Inflammatory macrophage treated with lipopolysaccharide for 1 hour (primary cell): ENCODE measurements at regions not wholly inside any gene's neighbourhood (a gene's known extent, or its start where the extent isn't known, plus 50 kb on each side); places are given as distances from the start of the nearest gene placed in this dataset.

ENCODE experiments used
- DNase-seq, 2 donors: peaks; one replicate each; pipeline ENCODE4 v3.0.0-alpha.2; 2020 to 2022

- DNase-seq = peak in 1 of 2 donors; percentile 7
Observed at GRCh38 chr18:46352520-46353250, 248.5 kb downstream of the HAUS1 start.

GRCh38 chr18:46353460-46353859, 249.3 kb downstream of the HAUS1 start:
- no peak for DNase-seq

GRCh38 chr18:46356278-46357033, 252.3 kb downstream of the HAUS1 start:
- no peak for DNase-seq

- no peak for DNase-seq
Observed at GRCh38 chr18:46360102-46360699, 256.0 kb downstream of the HAUS1 start.

DNA sequence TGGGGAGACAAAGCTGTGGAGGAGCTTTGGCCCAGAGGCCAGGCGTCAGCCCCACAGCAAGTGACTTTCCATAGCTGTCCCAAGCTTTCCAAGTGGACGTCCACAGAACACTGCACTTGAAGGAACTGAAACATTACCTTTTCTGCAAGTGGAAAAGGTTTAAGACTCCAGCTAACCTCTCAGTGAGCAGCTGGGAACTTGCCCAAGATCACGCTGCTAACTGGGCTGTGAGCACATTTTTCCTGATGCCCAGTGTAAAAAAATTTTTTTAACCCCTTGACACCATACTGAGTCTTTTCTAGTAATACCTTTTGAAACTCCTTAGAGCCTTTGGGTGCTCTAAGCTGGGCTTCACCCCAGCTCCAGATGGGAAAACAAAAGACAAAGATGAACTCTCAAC, 256.7 kb downstream of the HAUS1 start:
- DNase-seq = no peak

DNA sequence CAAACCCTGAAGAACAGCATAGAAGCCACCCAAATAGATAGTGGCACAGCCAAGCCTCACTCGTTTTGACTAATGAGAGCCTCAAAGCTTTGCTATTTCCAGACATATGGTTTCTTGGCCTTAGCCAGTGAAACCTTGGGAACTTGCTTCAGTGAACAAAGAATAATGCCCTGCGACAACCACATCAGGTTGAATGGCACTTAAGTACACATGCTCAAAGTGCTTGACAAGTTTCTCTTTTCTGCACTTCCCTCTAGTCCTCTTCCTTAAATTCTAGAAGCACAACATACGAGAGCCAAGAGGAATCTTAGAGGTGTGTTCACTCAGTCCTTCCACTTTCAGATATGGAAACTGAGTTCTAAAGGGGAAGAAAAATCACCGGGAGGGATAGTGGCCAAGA, 258.3 kb downstream of the HAUS1 start:
- no peak for DNase-seq

DNA sequence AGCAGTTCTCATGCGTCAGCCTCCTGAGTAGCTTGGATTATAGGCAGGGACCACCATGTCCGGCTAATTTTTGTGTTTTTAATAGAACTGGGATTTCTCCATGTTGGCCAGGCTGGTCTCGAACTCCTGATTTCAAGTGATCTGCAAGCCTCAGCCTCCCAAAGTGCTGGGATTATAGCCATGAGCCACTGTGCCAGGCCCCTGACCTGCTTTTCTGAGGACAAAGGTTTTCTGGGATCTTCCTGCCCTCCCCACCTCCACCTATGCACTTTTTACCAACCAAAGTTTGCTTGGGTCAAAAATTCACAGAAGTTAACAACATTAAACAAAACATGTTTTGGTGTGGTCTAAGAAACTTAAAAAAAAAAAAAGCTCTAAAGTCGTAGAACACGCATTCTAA, 259.9 kb downstream of the HAUS1 start:
- DNase-seq = no peak

DNA sequence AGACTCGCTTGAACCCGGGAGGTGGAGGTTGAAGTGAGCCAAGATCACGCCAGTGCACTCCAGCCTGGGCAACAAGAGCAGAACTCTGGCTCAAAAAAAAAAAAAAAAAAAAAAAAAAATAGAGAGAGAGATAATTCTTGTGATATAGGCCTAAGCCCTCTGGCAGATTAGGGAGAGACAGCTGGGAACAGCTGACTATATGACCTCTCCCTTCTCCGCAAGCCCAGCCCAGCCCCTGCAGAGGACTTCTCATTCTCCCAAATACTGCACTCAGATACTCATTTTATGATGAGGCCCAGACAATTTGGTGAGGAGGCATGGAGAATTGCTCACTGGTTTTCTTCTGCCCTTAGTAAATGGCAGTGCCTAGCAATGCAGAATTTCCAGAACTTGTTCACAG, 262.0 kb downstream of the HAUS1 start:
- no peak for DNase-seq

- DNase-seq = no peak
Observed at GRCh38 chr18:46366751-46367376, 262.7 kb downstream of the HAUS1 start.

DNA sequence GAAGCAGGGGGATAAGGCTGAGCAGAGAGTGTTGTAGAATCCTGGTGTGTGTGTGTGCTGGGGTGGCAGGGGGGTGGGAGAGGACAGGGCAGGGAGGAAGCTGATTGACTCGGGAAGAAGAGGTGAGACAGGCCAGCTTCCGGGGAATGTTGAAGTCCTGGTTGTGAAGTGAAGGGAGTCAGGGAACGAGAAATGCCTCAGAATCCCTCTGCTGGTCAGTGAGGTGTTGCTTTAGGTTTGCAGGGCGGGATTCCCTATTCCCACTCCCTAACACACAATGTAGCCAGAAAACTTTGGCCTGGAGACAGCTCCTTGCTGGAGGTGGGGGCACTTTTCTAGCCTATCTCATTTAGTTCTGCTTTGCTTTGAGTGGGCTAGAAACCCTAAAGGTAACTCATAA, 265.1 kb downstream of the HAUS1 start:
- DNase-seq = no peak

DNA sequence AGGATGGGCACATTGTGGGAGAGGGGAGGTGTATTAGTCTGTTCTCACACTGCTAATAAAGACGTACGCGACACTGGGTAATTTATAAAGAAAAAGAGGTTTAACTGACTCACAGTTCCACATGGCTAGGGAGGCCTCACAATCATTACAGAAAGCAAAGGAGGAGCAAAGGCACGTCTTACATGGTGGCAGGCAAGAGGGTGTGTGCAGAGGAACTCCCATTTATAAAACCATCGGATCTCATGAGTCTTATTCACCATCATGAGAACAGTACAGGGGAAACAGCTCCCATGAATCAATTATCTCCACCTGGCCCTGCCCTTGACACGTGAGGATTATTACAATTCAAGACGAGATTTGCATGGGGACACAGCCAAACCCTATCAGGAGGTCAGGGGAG, 266.7 kb downstream of the HAUS1 start:
- no peak for DNase-seq

DNA sequence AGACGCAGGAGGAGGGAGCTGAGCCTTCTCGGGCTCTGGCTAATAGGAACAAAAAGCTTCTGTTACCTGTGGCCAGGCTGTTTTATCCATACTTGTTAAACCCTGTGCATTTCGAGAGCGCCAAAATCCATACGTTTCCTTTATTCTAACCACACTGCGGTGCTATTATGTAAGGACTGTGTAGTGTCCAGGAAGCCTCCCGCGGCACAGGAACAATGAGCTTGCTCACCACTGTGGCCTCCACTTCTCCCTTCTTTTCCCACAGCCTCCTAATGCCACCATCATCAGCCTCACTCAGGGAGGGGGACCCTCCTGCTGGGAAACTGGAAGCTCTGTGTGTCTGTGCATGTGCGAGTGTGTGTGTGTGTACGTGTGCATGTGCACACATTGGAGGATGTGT, 268.5 kb downstream of the HAUS1 start:
- no peak for DNase-seq

DNA sequence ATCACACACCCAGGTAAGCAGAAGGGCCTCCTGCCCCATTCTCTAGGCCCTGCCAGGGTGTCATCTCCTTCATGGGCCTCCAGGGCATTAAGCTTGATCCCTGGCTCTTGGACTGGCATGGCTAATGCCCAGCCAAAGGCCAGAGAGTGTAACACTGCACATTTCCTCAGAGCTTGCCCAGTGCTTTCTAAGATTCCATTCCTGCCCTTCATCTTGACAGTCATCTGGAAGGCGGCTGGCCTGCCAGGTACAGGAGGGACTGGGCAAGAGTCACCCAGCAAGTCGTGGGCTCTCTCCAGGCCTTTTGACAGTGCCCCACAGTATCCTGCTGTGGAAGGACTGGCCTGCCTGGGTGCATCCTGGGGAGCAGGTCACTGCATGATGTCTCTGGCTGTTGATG, 268.9 kb downstream of the HAUS1 start:
- DNase-seq = no peak

DNA sequence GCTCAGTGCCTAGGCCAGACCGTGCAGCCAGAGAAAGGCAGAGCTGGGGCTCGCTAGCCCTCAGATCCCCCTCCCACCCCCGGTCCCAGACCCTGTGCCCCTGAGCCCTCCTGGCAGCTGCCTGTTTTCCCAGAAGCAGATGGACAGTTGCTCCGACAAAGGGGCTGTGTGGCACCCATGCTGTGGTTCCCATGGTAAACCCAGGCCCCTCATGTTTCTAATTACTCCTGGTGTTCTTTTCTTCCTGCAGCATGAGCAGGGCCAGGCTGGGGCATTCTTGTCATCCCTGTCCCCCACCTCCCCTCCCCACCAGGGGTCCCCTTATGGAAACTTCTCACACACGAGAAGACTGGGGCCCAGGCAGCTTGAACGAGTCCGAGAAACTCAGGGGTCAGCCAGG, 269.6 kb downstream of the HAUS1 start:
- no peak for DNase-seq

DNA sequence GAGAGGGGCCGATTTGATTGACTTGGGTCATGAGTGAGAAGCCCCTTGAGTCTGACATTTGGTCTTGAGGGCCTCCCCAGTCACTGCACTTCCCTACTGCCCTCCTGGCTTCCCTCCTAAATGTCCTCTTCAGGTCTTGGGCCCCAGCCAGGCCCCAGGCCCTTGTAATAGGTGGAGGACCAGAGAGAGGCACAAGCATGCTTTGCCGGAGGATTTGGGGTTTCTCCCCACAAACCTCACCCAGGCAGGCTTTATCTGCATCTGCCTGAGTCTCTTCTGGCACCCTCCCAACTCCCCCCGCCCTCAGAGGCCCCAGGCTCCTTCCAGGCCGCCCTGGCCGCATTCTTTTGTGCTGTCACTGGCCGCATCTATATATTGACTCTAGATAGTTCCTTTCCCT, 270.7 kb downstream of the HAUS1 start:
- DNase-seq = no peak

DNA sequence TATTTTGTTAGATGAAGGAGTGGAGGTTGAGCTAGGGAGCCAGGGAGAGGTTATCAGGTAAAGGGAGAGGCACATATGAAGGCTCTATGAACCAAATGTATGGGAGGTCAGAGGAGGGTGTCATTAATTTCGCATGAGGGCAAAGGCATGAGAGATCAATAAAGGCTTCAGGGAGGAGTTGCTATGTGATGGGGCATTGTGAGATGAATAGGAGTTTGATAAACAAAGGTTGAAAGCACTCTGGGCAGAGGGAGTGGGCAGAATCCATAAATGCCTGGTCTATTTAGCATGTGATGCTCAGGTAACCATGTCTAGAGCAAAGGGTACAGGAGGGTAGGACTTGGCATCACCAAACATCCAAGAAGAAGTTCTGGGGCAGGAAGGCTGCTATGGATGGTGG, 273.4 kb downstream of the HAUS1 start:
- DNase-seq = no peak

- DNase-seq = no peak
Observed at GRCh38 chr18:46378126-46378863, 274.1 kb downstream of the HAUS1 start.

DNA sequence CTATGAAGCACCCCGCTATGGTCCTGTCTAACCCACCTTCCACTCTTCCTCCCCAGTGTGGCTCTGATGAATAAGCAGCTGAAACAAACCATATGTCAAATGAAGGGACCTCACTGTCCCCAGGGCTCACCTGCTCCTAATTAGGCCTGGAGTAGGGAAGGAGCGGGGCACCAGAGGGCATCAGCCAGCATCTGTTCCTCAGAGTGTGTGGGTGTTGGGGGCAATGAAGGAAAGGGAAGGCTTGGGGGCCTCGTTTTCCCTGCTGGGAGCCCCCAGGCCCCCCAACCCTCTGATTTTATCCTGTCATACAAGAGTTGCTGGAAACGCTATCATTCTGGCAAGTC, 274.7 kb downstream of the HAUS1 start:
- DNase-seq = no peak

GRCh38 chr18:46379323-46379950, 275.3 kb downstream of the HAUS1 start:
- no peak for DNase-seq

- DNase-seq = no peak
Observed at GRCh38 chr18:46385124-46385523, 271.9 kb downstream of the LOXHD1 start.

DNA sequence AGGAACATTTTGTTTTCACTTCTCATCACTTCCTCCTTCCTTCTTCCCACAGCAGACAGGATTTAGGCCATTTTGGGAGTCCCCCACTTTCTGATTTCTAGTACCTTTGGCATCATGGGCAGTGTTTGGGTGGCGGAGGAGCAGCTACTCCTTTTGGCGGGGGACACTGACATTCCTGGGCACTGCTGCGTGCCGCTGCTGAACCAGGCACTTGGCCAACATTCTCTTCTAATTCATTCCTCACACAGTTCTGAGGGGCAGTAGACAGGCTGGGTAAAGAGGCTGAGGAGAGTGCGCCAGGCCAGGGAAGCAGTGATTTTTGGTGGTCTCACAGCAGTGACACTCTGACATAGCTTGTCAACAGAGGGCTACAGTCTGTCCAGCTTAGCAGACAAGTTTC, 270.2 kb downstream of the LOXHD1 start:
- DNase-seq = no peak

DNA sequence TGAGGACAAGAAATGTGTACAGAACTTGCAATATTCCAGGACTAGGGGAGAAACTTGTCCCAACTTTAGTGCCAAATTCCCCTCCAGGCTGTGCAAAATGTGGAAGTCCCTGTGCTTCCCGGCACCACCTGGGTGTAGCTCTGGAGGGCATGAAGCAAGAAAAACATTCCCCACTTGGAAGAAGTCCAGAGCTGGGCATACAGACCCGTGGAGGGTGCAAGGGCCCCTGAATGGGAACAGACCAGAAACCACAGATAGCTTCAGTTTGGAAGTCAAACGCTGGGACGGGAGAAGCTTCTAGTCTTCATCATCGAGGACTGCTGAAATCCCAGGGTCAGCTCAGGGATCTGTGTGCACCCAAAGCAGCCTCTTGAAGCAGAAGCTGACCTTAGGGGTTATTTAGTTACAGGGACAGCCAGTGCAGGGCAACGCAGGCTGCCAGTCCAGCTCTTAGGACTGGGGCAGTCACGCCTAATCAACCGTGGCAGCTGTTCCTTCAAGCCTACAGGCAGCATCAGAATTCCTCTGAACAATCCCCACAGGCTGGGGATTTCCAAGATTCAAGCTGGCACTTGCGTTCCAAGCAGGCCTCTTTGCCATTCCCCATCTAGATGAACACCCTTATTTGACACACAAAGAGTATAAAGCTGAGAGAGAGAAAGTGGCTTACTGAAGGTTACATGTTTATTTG, 269.4 kb downstream of the LOXHD1 start:
- DNase-seq = no peak
